Mesenchymal stem cell (in vitro differentiated cells and primary cell): ENCODE measurements at regions not wholly inside any gene's neighbourhood (a gene's known extent, or its start where the extent isn't known, plus 50 kb on each side); places are given as distances from the start of the nearest gene placed in this dataset.

Experiments used
- DNase-seq: peaks from one replicate; pipeline ENCODE4 v3.0.0-alpha.2; 2013
- H2AFZ ChIP-seq: one replicate; pipeline ENCODE4 v1.6.1; 2013; ENCODE audit warnings: low read depth, mild to moderate bottlenecking, control low read depth, inconsistent platforms, low read length, moderate library complexity
- H2AK5ac ChIP-seq: 2 replicates; pipeline ENCODE4 v1.6.1; 2013; ENCODE audit warnings: low read length, moderate library complexity, mild to moderate bottlenecking, inconsistent platforms; ENCODE audit not compliant: severe bottlenecking
- H2BK120ac ChIP-seq: one replicate; pipeline ENCODE4 v1.6.1; 2013; ENCODE audit warnings: low read depth, mild to moderate bottlenecking, inconsistent platforms, low read length, moderate library complexity
- H2BK12ac ChIP-seq, 2 experiments: one replicate each; pipeline ENCODE4 v1.6.1; 2013; ENCODE audit warnings: inconsistent platforms in 2 of 2, low read length in 2 of 2, mild to moderate bottlenecking in 2 of 2, moderate library complexity in 2 of 2, control low read depth in 1 of 2
- H2BK15ac ChIP-seq: one replicate; pipeline ENCODE4 v1.6.1; 2013; ENCODE audit warnings: mild to moderate bottlenecking, low read depth, inconsistent platforms; ENCODE audit not compliant: poor library complexity, severe bottlenecking
- H2BK5ac ChIP-seq: 2 replicates; pipeline ENCODE4 v1.6.1; 2013; ENCODE audit warnings: low read depth, mild to moderate bottlenecking, low read length, control low read depth, inconsistent platforms; ENCODE audit not compliant: poor library complexity, severe bottlenecking
- H3K14ac ChIP-seq, 2 experiments: one replicate each; pipeline ENCODE4 v1.6.1; 2013; ENCODE audit warnings: inconsistent platforms in 2 of 2, low read length in 2 of 2, control low read depth in 1 of 2, mild to moderate bottlenecking in 1 of 2, moderate library complexity in 1 of 2
- H3K18ac ChIP-seq, 2 experiments: one replicate each; pipeline ENCODE4 v1.6.1; 2013; ENCODE audit warnings: inconsistent platforms in 2 of 2, low read length in 2 of 2, control low read depth in 1 of 2, low read depth in 1 of 2, mild to moderate bottlenecking in 1 of 2
- H3K23ac ChIP-seq, 2 experiments: one replicate each; pipeline ENCODE4 v1.6.1; 2013; ENCODE audit warnings: inconsistent platforms in 2 of 2, low read length in 2 of 2, mild to moderate bottlenecking in 2 of 2, moderate library complexity in 2 of 2, control low read depth in 1 of 2
- H3K27ac ChIP-seq: 2 replicates; pipeline ENCODE4 v1.5.1; 2013; ENCODE audit warnings: mild to moderate bottlenecking, moderate library complexity, low read length, control low read depth, inconsistent platforms; ENCODE audit not compliant: poor library complexity, severe bottlenecking
- H3K27me3 ChIP-seq, 2 experiments: 2 replicates each; pipeline versions ENCODE4 v1.6.1 to v1.7.0; 2013; ENCODE audit warnings: low read length in 2 of 2, mild to moderate bottlenecking in 2 of 2, moderate library complexity in 2 of 2, control low read depth in 1 of 2, inconsistent platforms in 1 of 2; ENCODE audit not compliant: control insufficient read depth in 1 of 2, insufficient read depth in 1 of 2
- H3K36me3 ChIP-seq, 2 experiments: 2 replicates each; pipeline versions ENCODE4 v1.6.1 to v1.7.0; 2013; ENCODE audit warnings: low read length in 2 of 2, control low read depth in 1 of 2, inconsistent platforms in 1 of 2, low read depth in 1 of 2, mild to moderate bottlenecking in 1 of 2; ENCODE audit not compliant: insufficient read depth in 2 of 2, control insufficient read depth in 1 of 2
- H3K4ac ChIP-seq, 2 experiments: one replicate each; pipeline ENCODE4 v1.6.1; 2013; ENCODE audit warnings: inconsistent platforms in 2 of 2, low read length in 2 of 2, mild to moderate bottlenecking in 2 of 2, moderate library complexity in 2 of 2, control low read depth in 1 of 2, low read depth in 1 of 2
- H3K4me1 ChIP-seq: 2 replicates; pipeline ENCODE4 v1.6.1; 2013; ENCODE audit warnings: low read depth, low read length, control low read depth; ENCODE audit not compliant: control insufficient read depth, insufficient read depth
- H3K4me2 ChIP-seq: 2 replicates; pipeline ENCODE4 v1.6.1; 2013; ENCODE audit warnings: low read length, mild to moderate bottlenecking, inconsistent platforms; ENCODE audit not compliant: poor library complexity, severe bottlenecking
- H3K4me3 ChIP-seq, 2 experiments: 2 replicates each; pipeline versions ENCODE4 v1.5.1 to v1.7.0; 2013; ENCODE audit warnings: low read length in 2 of 2, mild to moderate bottlenecking in 2 of 2, control low read depth in 1 of 2, low read depth in 1 of 2; ENCODE audit not compliant: insufficient read depth in 1 of 2
- H3K79me1 ChIP-seq: replicated peaks from 2 replicates; pipeline ENCODE4 v1.6.1; 2013; ENCODE audit warnings: mild to moderate bottlenecking, control low read depth, low read length, inconsistent platforms; ENCODE audit not compliant: poor library complexity, severe bottlenecking
- H3K9ac ChIP-seq: 2 replicates; pipeline ENCODE4 v1.7.0; 2013; ENCODE audit warnings: mild to moderate bottlenecking, low read length, moderate library complexity
- H3K9me3 ChIP-seq: 2 replicates; pipeline ENCODE4 v1.7.0; 2013; ENCODE audit warnings: mild to moderate bottlenecking, low read length; ENCODE audit not compliant: control insufficient read depth
- H4K8ac ChIP-seq: one replicate; pipeline ENCODE4 v1.6.1; 2013; ENCODE audit warnings: inconsistent platforms, mild to moderate bottlenecking, low read length, moderate library complexity
- H4K91ac ChIP-seq: one replicate; pipeline ENCODE4 v1.6.1; 2013; ENCODE audit warnings: mild to moderate bottlenecking, low read length, inconsistent platforms
- WGBS: methylation state at CpG from one replicate; pipeline ENCODE4 v1.1.7; 2013; ENCODE audit warnings: mixed read lengths; 5-methylcytosine and 5-hydroxymethylcytosine counted together

DNA sequence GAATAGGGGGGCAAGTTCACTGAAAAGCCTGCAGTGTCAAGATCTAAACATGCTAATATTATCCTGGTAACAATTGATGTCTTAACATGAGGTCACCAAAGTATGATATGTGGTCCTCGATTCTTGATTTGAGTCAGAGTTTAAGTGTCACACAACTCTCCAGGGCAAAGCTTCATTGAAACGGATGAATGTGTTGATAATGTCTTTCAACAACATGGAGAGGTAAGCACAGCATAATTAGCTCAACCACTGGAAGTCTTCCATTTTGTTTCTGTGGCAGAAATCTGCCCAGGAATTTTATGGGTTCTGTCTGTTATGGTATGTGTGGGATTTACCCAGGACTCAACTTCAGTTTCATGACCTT lies 591.5 kb downstream of the ZNF385D start:
- Histone ChIP-seq H3K36me3 (no peaks in the 10 kb centered on the region), H3K27me3 (no peaks in the 10 kb centered on the region), H3K27ac (no peak overlapping the region), H2BK15ac (no peak overlapping the region), H3K79me1 (no peaks in the 10 kb centered on the region), H3K9me3 (no peaks in the 10 kb centered on the region), H3K4ac (no peak overlapping the region), H3K4me3 (no peak overlapping the region), H3K18ac (no peak overlapping the region), H3K4me1 (no peaks in the 10 kb centered on the region), H3K4me2 (no peak overlapping the region), H3K14ac (no peak overlapping the region), H2BK12ac (no peak overlapping the region), H2AFZ (no peak overlapping the region), H4K8ac (no peak overlapping the region), H3K23ac (no peak overlapping the region), H4K91ac (no peak overlapping the region), H2BK5ac (no peak overlapping the region), H2BK120ac (no peak overlapping the region), H3K9ac (no peak overlapping the region), H2AK5ac (no peak overlapping the region)
- no peak for DNase-seq
- WGBS, result 65% methylated on average over 2 of the region's 2 CpGs

DNA sequence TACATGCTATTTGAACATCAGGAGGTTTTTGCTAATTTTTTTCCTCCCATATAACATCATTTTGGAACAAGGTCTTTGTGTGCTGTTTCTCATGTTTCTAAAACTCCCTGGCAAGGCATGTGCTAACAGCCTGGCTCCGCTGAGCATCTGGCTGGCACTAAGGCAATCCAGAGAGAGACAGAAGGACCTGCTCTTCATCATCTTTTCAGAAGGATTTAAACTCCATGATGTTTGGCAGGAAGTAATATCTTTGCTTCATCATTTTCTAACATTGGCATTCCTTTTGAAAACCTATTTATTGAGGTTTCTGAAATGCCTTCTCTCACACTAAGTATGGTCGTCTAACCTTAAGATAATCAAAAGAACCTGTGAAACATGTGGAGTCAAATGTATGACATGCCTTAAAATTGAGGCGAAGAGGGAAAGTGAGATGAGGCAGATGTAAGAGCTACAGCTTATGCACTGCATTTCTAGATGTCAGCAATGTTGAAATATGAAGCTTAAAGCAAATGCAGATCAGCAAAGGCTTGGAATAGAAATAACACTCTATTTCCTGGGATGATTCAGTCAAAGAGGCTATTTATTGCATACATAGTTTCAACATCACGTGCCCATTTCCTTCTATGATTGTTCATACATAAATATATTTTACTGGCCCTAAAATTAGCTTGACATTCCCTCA lies 592.0 kb downstream of the ZNF385D start:
- no peak overlapping the region for H3K4me3 ChIP-seq
- no peaks in the 10 kb centered on the region for H3K36me3 ChIP-seq
- H3K9me3 ChIP-seq, result no peaks in the 10 kb centered on the region
- no peak for DNase-seq
- WGBS, result 73% methylated on average over 4 of the region's 4 CpGs
- no peaks in the 10 kb centered on the region for H3K27me3 ChIP-seq
- no peak overlapping the region for H3K14ac ChIP-seq
- H3K9ac ChIP-seq, result no peak overlapping the region
- H4K91ac ChIP-seq, result no peak overlapping the region
- H2AK5ac ChIP-seq, result no peak overlapping the region
- H3K27ac ChIP-seq, result no peak overlapping the region
- H3K4ac ChIP-seq, result no peak overlapping the region
- no peak overlapping the region for H2BK5ac ChIP-seq
- H3K4me2 ChIP-seq, result no peak overlapping the region
- H2BK12ac ChIP-seq, result no peak overlapping the region
- H4K8ac ChIP-seq, result no peak overlapping the region
- H2BK15ac ChIP-seq, result no peak overlapping the region
- no peak overlapping the region for H3K18ac ChIP-seq
- H3K79me1 ChIP-seq, result no peaks in the 10 kb centered on the region
- H2BK120ac ChIP-seq, result no peak overlapping the region
- H3K4me1 ChIP-seq, result no peaks in the 10 kb centered on the region
- H3K23ac ChIP-seq, result no peak overlapping the region
- no peak overlapping the region for H2AFZ ChIP-seq

DNA sequence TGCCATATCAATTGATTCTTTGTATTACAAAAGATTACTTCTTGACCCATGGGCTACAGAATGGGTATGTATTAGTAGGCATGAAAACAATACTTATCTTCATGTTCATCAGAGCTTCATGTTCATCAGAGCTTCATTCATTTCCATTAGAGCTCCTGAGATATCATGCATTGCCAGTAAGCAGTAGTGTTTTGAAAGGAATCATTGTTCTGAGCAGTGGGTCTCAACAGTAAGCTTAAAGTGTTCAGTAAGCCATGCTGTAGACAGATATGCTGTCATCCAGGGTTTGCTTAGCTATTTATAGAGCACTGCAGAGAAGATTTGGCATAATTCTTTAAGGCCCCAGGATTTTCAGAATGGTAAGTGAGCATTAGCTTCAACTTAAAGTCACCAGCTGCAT lies 596.1 kb downstream of the ZNF385D start:
- H4K91ac ChIP-seq, result no peak overlapping the region
- no peaks in the 10 kb centered on the region for H3K4me1 ChIP-seq
- no peak overlapping the region for H3K4me3 ChIP-seq
- no peaks in the 10 kb centered on the region for H3K27me3 ChIP-seq
- H3K23ac ChIP-seq, result no peak overlapping the region
- no peak overlapping the region for H3K4ac ChIP-seq
- no peak overlapping the region for H2BK120ac ChIP-seq
- no peak overlapping the region for H3K9ac ChIP-seq
- H2BK12ac ChIP-seq, result no peak overlapping the region
- no peak overlapping the region for H2BK15ac ChIP-seq
- H3K4me2 ChIP-seq, result no peak overlapping the region
- DNase-seq, result no peak
- H3K79me1 ChIP-seq, result no peaks in the 10 kb centered on the region
- H2AFZ ChIP-seq, result no peak overlapping the region
- no peaks in the 10 kb centered on the region for H3K9me3 ChIP-seq
- H2AK5ac ChIP-seq, result no peak overlapping the region
- no peak overlapping the region for H3K14ac ChIP-seq
- no peak overlapping the region for H4K8ac ChIP-seq
- H3K18ac ChIP-seq, result no peak overlapping the region
- H3K36me3 ChIP-seq, result no peaks in the 10 kb centered on the region
- no peak overlapping the region for H3K27ac ChIP-seq
- H2BK5ac ChIP-seq, result no peak overlapping the region

DNA sequence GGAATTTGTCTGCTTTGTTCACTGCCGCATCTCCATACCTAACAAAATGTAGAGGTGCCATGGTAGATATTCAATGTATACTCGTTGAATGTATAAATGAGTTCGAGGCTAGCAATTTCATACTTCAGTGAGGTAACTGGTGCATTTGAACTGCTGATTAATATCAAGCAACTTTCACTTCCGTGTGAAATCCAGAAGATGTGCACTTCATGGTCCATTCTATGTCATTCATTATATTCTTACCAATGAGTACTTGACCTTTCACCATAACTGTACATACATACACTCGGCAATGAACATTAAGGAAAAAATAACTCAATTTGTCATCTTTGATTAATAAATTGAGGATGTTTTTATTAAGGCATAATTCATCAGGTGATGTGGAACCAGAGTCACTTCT lies 598.5 kb downstream of the ZNF385D start:
- Histone ChIP-seq H2BK5ac (no peak overlapping the region), H4K8ac (no peak overlapping the region), H3K14ac (no peak overlapping the region), H3K9ac (no peak overlapping the region), H3K23ac (no peak overlapping the region), H2BK120ac (no peak overlapping the region), H3K27me3 (no peaks in the 10 kb centered on the region), H4K91ac (no peak overlapping the region), H3K4me2 (no peak overlapping the region), H2BK12ac (no peak overlapping the region), H3K18ac (no peak overlapping the region), H3K4ac (no peak overlapping the region), H3K79me1 (no peaks in the 10 kb centered on the region), H3K4me1 (no peaks in the 10 kb centered on the region), H2AK5ac (no peak overlapping the region), H3K9me3 (no peaks in the 10 kb centered on the region), H2BK15ac (no peak overlapping the region), H3K27ac (no peak overlapping the region), H3K36me3 (no peaks in the 10 kb centered on the region), H2AFZ (no peak overlapping the region), H3K4me3 (no peak overlapping the region)
- no peak for DNase-seq
- 86% methylated on average over 4 of the region's 5 CpGs for WGBS
